Liver (tissue), 3 donors: ENCODE measurements at regions not wholly inside any gene's neighbourhood (a gene's known extent, or its start where the extent isn't known, plus 50 kb on each side); places are given as distances from the start of the nearest gene placed in this dataset.

Experiments
- EGR1 ChIP-seq, 2 donors: IDR thresholded peaks; 2 replicates each; pipeline ENCODE4 v1.6.1; 2016 to 2018; ENCODE audit warnings: antibody characterized with exemption in 2 of 2, low read depth in 2 of 2
- FOXA1 ChIP-seq: IDR thresholded peaks from 2 replicates; pipeline ENCODE4 v1.6.1; 2016; ENCODE audit warnings: antibody characterized with exemption
- GABPA ChIP-seq, 2 donors: IDR thresholded peaks in 1 of 2; conservative IDR thresholded peaks in 1 of 2; 2 replicates each; pipeline ENCODE4 v1.6.1; 2016; ENCODE audit warnings: antibody characterized with exemption in 2 of 2, mild to moderate bottlenecking in 1 of 2, moderate library complexity in 1 of 2
- HNF4A ChIP-seq, 2 donors: conservative IDR thresholded peaks; 2 replicates each; pipeline ENCODE4 v1.6.1; 2016; ENCODE audit warnings: antibody characterized with exemption in 2 of 2, mild to moderate bottlenecking in 2 of 2
- JUND ChIP-seq, 2 donors: IDR thresholded peaks; 2 replicates each; pipeline ENCODE4 v1.6.1; 2016; ENCODE audit warnings: antibody characterized with exemption in 2 of 2
- NR2F2 ChIP-seq: IDR thresholded peaks from 2 replicates; pipeline ENCODE4 v1.6.1; 2016; ENCODE audit warnings: antibody characterized with exemption
- RAD21 ChIP-seq, 2 donors: IDR thresholded peaks; 2 replicates each; pipeline ENCODE4 v1.6.1; 2016; ENCODE audit warnings: antibody characterized with exemption in 2 of 2, mild to moderate bottlenecking in 2 of 2
- SP1 ChIP-seq: IDR thresholded peaks from 2 replicates; pipeline ENCODE4 v1.6.1; 2018; ENCODE audit warnings: antibody characterized with exemption, mild to moderate bottlenecking
- TAF1 ChIP-seq: conservative IDR thresholded peaks from 2 replicates; pipeline ENCODE4 v1.6.1; 2016; ENCODE audit warnings: antibody characterized with exemption, mild to moderate bottlenecking
- YY1 ChIP-seq: IDR thresholded peaks from 2 replicates; pipeline ENCODE4 v1.6.1; 2016; ENCODE audit warnings: antibody characterized with exemption, mild to moderate bottlenecking
- TF ChIP-seq, protein P1 (sequence below): fragments of 150-350 bp; IDR thresholded peaks from 2 replicates; pipeline ENCODE4 v1.5.1; 2017; ENCODE audit warnings: improper control_type of control experiment, low read depth, low read length; ENCODE audit not compliant: missing input control
- TF ChIP-seq, protein P2 (sequence below): IDR thresholded peaks from 2 replicates; pipeline ENCODE4 v1.6.1; 2016; ENCODE audit warnings: antibody characterized with exemption, mild to moderate bottlenecking
- TF ChIP-seq, protein P3 (sequence below): IDR thresholded peaks from 2 replicates; pipeline ENCODE4 v1.6.1; 2016; ENCODE audit warnings: antibody characterized with exemption
- TF ChIP-seq, protein P4 (sequence below): IDR thresholded peaks from 2 replicates; pipeline ENCODE4 v1.6.1; 2016; ENCODE audit warnings: antibody characterized with exemption
- donor health status: healthy.
- donor health status: healthy.

GRCh38 chr16:6131526-6132050 lies 1034.0 kb upstream of the EEF2KMT start:
- TF ChIP-seq, protein P1, sequence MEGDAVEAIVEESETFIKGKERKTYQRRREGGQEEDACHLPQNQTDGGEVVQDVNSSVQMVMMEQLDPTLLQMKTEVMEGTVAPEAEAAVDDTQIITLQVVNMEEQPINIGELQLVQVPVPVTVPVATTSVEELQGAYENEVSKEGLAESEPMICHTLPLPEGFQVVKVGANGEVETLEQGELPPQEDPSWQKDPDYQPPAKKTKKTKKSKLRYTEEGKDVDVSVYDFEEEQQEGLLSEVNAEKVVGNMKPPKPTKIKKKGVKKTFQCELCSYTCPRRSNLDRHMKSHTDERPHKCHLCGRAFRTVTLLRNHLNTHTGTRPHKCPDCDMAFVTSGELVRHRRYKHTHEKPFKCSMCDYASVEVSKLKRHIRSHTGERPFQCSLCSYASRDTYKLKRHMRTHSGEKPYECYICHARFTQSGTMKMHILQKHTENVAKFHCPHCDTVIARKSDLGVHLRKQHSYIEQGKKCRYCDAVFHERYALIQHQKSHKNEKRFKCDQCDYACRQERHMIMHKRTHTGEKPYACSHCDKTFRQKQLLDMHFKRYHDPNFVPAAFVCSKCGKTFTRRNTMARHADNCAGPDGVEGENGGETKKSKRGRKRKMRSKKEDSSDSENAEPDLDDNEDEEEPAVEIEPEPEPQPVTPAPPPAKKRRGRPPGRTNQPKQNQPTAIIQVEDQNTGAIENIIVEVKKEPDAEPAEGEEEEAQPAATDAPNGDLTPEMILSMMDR = no peak
- TF ChIP-seq NR2F2 (no peak), FOXA1 (no peak), EGR1 (IDR thresholded peaks at IDR 0.05; ENCODE audit: low read depth in 2 of 2) (no peak), YY1 (no peak), JUND (IDR thresholded peaks at IDR 0.05) (no peak), TAF1 (no peak), HNF4A (conservative IDR thresholded peaks at IDR 0.05) (no peak), GABPA (IDR thresholded peaks at IDR 0.05 in 1 of 2, conservative IDR thresholded peaks at IDR 0.05 in 1 of 2) (no peak), RAD21 (IDR thresholded peaks at IDR 0.05) (no peak), SP1 (no peak)
- TF ChIP-seq, protein P2, sequence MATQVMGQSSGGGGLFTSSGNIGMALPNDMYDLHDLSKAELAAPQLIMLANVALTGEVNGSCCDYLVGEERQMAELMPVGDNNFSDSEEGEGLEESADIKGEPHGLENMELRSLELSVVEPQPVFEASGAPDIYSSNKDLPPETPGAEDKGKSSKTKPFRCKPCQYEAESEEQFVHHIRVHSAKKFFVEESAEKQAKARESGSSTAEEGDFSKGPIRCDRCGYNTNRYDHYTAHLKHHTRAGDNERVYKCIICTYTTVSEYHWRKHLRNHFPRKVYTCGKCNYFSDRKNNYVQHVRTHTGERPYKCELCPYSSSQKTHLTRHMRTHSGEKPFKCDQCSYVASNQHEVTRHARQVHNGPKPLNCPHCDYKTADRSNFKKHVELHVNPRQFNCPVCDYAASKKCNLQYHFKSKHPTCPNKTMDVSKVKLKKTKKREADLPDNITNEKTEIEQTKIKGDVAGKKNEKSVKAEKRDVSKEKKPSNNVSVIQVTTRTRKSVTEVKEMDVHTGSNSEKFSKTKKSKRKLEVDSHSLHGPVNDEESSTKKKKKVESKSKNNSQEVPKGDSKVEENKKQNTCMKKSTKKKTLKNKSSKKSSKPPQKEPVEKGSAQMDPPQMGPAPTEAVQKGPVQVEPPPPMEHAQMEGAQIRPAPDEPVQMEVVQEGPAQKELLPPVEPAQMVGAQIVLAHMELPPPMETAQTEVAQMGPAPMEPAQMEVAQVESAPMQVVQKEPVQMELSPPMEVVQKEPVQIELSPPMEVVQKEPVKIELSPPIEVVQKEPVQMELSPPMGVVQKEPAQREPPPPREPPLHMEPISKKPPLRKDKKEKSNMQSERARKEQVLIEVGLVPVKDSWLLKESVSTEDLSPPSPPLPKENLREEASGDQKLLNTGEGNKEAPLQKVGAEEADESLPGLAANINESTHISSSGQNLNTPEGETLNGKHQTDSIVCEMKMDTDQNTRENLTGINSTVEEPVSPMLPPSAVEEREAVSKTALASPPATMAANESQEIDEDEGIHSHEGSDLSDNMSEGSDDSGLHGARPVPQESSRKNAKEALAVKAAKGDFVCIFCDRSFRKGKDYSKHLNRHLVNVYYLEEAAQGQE = no peak
- TF ChIP-seq, protein P3, sequence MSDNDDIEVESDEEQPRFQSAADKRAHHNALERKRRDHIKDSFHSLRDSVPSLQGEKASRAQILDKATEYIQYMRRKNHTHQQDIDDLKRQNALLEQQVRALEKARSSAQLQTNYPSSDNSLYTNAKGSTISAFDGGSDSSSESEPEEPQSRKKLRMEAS = no peak
- TF ChIP-seq, protein P4, sequence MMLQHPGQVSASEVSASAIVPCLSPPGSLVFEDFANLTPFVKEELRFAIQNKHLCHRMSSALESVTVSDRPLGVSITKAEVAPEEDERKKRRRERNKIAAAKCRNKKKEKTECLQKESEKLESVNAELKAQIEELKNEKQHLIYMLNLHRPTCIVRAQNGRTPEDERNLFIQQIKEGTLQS = no peak
